GM12872 (cell line): ENCODE measurements at regions not wholly inside any gene's neighbourhood (a gene's known extent, or its start where the extent isn't known, plus 50 kb on each side); places are given as distances from the start of the nearest gene placed in this dataset.

ENCODE experiments used
- TF ChIP-seq, protein P1 (sequence below): IDR thresholded peaks from 3 replicates; pipeline ENCODE4 v1.5.1; 2011; ENCODE audit warnings: low read depth, mild to moderate bottlenecking, low read length, moderate library complexity; ENCODE audit not compliant: insufficient read depth

DNA sequence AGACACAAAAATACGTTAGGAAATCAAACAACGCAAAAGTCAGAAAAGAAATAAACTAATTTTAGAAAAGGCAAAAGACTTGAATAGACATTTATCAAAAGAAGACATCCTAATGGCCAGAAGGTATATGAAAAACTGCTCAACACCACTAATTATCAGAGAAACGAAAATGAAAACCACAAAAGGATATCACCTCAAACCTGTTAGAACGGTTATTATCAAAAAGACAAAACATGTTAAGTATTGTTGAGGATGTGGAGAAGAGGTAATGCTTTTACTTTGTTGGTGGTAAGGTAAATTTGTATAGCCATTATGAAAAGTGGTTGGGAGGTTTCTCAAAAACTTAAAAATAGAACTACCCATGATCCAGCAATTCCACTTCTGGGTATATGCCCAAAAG is 230.0 kb upstream of the RGMB start:
- TF ChIP-seq, protein P1, sequence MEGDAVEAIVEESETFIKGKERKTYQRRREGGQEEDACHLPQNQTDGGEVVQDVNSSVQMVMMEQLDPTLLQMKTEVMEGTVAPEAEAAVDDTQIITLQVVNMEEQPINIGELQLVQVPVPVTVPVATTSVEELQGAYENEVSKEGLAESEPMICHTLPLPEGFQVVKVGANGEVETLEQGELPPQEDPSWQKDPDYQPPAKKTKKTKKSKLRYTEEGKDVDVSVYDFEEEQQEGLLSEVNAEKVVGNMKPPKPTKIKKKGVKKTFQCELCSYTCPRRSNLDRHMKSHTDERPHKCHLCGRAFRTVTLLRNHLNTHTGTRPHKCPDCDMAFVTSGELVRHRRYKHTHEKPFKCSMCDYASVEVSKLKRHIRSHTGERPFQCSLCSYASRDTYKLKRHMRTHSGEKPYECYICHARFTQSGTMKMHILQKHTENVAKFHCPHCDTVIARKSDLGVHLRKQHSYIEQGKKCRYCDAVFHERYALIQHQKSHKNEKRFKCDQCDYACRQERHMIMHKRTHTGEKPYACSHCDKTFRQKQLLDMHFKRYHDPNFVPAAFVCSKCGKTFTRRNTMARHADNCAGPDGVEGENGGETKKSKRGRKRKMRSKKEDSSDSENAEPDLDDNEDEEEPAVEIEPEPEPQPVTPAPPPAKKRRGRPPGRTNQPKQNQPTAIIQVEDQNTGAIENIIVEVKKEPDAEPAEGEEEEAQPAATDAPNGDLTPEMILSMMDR, result no peak

DNA sequence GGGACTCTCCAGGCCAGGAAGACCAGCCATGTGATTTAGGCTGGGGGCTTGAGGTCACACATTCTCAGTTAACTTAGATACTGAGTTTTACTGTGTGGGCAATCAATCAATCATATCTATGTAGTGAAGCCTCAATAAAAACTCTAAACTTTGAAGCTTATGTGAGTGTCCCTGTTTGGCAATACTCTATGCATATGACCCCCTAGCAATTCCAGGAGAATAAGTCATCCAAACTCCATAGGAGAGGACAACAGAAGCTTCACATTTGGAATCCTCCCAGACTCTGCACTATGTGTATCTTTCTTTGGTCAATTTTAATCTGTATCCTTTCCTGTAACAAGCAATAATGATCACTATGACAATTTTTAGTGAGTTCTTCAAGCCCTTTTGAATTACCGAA is 216.8 kb upstream of the RGMB start:
- TF ChIP-seq, protein P1, result no peak

DNA sequence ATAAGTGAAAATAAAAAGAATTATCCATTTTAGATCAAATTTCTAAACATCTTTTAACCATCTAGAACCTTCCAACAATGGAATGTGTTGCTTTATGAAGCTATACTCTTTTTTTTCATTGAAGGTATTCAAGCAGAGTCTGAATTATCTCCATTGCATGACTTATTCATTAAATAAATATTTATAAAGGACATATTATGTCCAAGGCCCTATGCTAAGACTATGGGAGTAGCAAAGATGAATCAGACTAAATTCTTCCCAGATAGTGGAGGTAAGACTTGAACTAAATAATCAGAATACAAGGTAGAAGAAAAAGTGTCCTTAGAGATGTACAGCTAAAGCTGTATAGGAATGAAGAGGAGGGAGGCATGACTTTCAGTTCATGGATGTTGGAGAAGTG is 215.5 kb upstream of the RGMB start:
- TF ChIP-seq, protein P1, result no peak

DNA sequence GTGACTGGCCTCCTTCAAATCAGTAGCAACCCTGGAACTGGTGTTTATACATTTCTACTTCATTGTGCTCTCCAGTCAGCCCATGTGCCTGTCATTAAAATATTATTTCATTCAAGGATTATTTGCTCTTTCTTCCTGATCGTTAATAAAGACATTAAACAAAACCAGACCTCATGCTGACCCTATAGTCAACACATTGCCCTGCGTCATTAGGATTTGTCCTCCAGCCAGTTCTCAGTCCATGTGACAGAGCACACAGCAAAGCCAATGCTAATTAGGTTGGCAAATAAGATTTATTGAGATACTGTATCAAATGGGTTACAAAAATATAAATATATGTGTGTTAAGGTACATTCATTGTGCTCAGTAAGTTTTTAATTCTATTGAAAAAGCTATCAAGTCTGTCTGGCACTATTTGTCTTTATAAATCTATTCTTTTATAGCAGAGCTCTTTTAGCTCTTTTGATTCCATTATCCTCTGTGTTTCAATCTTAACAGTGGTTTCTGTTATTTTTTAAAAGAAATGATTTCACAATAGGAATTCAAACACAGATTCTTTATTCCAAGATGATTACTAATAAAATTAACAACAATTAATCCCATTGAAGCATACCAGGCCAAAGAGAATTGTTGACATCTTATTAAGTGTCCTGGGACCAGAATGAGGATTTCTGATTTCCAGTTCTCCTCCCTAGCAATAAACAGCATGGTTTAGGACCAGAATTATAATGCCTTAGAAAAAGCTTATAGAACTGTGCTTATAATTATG is 209.4 kb upstream of the RGMB start:
- TF ChIP-seq, protein P1, result no peak

DNA sequence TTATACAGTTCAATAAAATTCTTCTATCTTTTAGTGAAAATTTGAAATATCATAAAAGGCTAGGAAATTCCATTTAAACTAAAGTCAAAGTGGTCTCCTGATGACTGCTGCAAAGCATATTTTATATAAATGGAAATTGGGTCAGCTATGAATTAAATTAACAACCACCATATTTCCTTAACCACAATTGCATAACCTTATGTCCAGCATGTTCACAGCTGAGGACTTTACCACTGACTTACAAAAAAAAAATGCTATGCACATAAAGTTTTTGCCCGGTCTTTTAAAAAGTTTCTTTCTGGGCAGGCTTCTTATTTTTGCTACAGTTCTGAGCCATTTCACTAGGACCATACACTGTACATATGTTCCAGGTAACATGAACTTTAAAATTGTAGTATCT is 208.6 kb upstream of the RGMB start:
- TF ChIP-seq, protein P1, result no peak

DNA sequence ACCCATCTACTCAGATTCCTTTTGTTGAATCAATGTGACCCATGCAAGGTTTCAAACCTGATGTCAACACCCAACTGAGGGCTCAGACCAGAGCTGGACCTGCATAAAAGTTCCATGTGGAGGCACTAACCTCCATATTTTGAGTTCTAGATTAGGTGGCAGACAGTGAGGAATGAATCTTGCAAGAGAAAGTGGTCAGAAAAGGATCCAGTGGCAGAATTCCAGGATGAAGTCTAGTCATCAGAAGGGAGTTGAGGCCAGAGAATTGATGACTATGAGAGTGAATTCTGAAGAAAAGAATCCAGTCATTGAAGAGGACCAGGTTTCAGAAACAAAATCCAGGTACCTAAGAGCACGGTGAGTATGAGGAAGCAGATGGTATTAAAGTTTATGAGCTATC is 205.1 kb upstream of the RGMB start:
- TF ChIP-seq, protein P1, result no peak

DNA sequence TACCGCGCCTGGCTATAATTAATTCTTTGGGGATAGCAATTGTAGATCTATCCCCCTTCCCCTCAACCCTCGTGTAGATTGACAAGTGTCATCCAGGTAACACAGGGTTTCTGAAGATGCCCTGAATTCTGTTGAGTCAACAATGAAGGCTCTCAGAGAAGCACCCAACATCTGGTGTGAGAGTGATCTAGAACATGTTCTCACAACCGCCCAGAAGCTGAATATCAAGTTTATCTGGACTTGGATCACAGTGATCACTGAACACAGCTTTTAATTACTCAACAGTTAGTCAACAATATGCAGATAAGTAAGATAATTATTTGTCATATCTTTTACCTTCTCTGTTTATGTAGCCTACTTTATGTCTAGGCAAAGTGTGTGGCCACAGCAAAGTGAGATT is 204.2 kb upstream of the RGMB start:
- TF ChIP-seq, protein P1, result no peak
